AG04450 (cell line): ENCODE measurements at regions not wholly inside any gene's neighbourhood (a gene's known extent, or its start where the extent isn't known, plus 50 kb on each side); places are given as distances from the start of the nearest gene placed in this dataset.

Source experiments
- CTCF ChIA-PET: fragments of 300-600, 350-600 bp; formaldehyde crosslinking; extraction: SDS; loops from one replicate; lab custom pipeline; 2022; ENCODE audit warnings: antibody characterized with exemption, inconsistent platforms; lab: Charles Lee
- POLR2A ChIA-PET: fragments of 350-600 bp; formaldehyde crosslinking; extraction: SDS; loops from one replicate; lab custom pipeline; 2021; ENCODE audit warnings: antibody characterized with exemption, inconsistent platforms; lab: Yijun Ruan, JAX
- DNase-seq: peaks from one replicate; pipeline ENCODE4 v3.0.0-alpha.2; 2011; ENCODE audit warnings: low read depth, low spot score
- H3K27ac ChIP-seq: one replicate; pipeline ENCODE4 v1.5.1; 2012; ENCODE audit warnings: low read depth, low read length, control low read depth
- H3K27me3 ChIP-seq: one replicate; pipeline ENCODE4 v1.6.0; 2012; ENCODE audit warnings: low read length; ENCODE audit not compliant: control insufficient read depth, insufficient read depth
- H3K4me3 ChIP-seq: 2 replicates; pipeline ENCODE4 v1.5.1; 2011; ENCODE audit warnings: mild to moderate bottlenecking, low read depth, low read length, control low read depth
- H3K9me3 ChIP-seq: 2 replicates; pipeline ENCODE4 v1.5.1; 2012; ENCODE audit warnings: low read length; ENCODE audit not compliant: control insufficient read depth, insufficient read depth
- TF ChIP-seq, protein P1 (sequence below): IDR thresholded peaks from 2 replicates; pipeline ENCODE4 v1.5.1; 2011; ENCODE audit warnings: low read depth, low read length, control low read depth, inconsistent platforms

DNA sequence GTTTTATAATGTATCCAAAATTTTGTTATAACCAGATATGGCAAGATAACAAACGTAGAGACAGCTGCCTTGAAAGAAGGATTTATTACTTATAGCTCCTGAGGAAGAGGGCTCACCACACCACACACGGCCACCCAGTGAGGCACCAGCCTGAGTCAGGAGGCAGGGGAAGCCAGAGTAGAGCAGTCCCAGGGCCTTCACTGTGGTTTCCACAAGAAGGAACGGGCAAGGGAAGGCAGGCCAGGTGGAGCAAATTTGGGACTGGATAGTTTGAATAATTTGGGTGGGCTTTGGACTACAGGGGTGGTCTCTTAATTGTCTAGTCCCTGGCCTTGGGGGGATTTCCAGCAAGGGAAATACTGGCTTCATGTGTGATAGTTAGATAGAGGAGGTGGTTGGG is 72.5 kb downstream of the RRAGC start:
- H3K9me3 ChIP-seq, result no peaks in the 10 kb centered on the region; the same call in 1 of the 2 replicates
- H3K4me3 ChIP-seq, result no peak overlapping the region
- no peak overlapping the region for H3K27ac ChIP-seq
- ChIA-PET CTCF (no interaction called here), POLR2A (no interaction called here)
- TF ChIP-seq, protein P1, sequence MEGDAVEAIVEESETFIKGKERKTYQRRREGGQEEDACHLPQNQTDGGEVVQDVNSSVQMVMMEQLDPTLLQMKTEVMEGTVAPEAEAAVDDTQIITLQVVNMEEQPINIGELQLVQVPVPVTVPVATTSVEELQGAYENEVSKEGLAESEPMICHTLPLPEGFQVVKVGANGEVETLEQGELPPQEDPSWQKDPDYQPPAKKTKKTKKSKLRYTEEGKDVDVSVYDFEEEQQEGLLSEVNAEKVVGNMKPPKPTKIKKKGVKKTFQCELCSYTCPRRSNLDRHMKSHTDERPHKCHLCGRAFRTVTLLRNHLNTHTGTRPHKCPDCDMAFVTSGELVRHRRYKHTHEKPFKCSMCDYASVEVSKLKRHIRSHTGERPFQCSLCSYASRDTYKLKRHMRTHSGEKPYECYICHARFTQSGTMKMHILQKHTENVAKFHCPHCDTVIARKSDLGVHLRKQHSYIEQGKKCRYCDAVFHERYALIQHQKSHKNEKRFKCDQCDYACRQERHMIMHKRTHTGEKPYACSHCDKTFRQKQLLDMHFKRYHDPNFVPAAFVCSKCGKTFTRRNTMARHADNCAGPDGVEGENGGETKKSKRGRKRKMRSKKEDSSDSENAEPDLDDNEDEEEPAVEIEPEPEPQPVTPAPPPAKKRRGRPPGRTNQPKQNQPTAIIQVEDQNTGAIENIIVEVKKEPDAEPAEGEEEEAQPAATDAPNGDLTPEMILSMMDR, result no peak
- no peak for DNase-seq
- H3K27me3 ChIP-seq, result peaks cover 19% of the 10 kb centered on the region

DNA sequence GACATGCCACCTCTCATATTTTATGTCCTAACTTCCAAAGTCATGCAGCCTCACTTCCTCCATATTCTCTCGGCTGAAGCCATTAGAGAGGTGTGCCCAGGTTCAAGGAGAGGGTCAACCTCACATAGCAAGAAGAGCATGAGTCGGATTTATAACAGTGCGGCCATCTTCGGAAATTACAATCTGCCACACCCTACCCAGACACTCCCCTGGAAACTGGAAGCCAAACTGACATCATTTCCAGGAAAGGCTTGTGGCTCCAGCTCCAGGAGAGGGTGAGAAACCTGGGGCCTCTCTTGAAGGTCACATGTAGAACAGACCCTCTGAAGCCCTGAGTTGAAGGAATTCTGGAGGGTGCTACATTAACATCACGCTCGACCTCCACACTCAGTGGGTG is 73.5 kb downstream of the RRAGC start:
- no peak for DNase-seq
- TF ChIP-seq, protein P1, result no peak
- ChIA-PET CTCF (no interaction called here), POLR2A (no interaction called here)
- Histone ChIP-seq H3K4me3 (no peak overlapping the region), H3K27ac (no peak overlapping the region), H3K27me3 (peaks cover 19% of the 10 kb centered on the region), H3K9me3 (no peaks in the 10 kb centered on the region; the same call in 1 of the 2 replicates)

DNA sequence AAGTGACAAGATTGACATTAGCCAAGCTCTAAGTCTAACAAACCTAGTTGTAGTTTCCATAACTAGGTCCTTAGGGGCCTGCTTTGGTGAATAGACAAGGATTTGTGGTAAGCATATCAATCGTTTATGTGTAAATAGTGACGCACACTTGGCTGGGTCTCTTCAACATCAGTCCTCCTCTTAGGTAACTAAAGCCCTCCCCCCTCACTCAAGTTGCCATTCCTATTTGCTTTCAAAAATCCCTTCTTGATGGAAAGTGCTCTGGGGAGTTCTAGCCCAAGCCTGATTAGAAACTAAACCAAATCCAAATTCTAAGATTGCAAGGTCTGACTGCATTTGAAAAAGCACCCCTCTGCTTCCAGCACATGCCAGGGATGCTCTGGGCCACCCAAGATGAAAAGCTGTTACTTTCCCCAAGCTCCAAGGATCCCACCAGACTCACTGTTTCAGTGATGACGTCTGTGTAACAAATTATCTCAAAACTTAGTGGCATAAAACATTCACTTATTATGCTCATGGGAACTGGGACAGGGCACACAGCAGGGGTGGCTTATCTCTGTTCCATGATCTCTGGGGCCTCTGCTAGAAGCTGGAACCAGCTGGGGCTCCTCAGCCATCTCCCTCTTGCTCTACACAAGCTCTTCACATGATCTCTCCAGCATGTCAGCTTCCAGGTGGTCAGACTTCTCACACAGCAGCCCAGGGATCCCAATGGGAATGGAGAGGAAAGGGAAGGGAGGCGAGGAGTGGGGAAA is 74.1 kb downstream of the RRAGC start:
- Histone ChIP-seq H3K27ac (no peak overlapping the region), H3K4me3 (no peak overlapping the region), H3K27me3 (peaks cover 19% of the 10 kb centered on the region), H3K9me3 (no peaks in the 10 kb centered on the region; the same call in 1 of the 2 replicates)
- no peak for DNase-seq
- POLR2A ChIA-PET, result no interaction called here
- CTCF ChIA-PET, result no interaction called here
- TF ChIP-seq, protein P1, result no peak

DNA sequence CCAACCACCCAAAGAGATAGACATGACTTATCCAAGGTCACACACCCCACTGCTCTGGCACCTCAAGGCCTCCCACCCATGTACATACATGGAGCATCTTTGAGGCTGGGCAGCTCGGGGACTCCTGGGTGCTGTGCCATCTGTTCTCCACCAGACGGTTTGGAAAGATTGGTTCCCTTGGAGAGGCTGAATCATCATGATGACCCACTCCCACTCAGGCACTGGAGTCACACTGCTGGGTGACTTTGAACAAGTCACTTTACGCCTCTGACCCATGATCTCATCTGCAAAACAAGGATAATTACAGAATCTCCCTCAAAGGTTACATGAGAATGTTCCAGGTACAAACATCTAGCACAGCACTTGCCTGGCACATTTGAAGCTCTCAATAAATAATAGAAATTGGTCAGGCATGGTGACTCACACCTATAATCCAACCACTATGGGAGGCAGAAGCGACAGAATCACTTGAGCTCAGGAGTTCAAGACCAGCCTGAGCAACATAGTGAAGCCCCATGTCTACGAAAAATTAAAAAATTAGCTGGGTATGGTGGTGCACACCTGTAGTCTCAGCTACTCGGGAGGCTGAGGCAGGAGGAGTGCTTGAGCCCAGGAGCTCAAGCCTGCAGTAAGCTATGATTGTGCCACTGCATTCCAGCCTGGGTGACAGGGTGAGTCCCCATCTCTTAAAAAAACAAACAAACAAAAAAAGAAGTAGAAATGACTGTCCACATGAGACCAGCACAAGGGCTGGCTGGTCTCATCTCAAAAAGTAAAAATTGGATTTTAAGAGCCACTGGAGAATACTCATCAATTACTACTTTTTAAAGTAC is 74.9 kb downstream of the RRAGC start:
- ChIA-PET POLR2A (no interaction called here), CTCF (no interaction called here)
- H3K9me3 ChIP-seq, result no peaks in the 10 kb centered on the region; the same call in 1 of the 2 replicates
- no peak for DNase-seq
- H3K27me3 ChIP-seq, result peaks cover 18% of the 10 kb centered on the region
- no peak overlapping the region for H3K4me3 ChIP-seq
- TF ChIP-seq, protein P1, result no peak
- H3K27ac ChIP-seq, result no peak overlapping the region
